Liver (tissue), 3 donors: ENCODE measurements at regions not wholly inside any gene's neighbourhood (a gene's known extent, or its start where the extent isn't known, plus 50 kb on each side); places are given as distances from the start of the nearest gene placed in this dataset.

Experiments
- ATF3 ChIP-seq: IDR thresholded peaks from 2 replicates; pipeline ENCODE4 v1.6.1; 2016; ENCODE audit warnings: antibody characterized with exemption
- CTCF ChIP-seq: fragments of 150-350 bp; IDR thresholded peaks from 2 replicates; pipeline ENCODE4 v1.5.1; 2017; ENCODE audit warnings: improper control_type of control experiment, low read depth, low read length; ENCODE audit not compliant: missing input control
- EGR1 ChIP-seq, 2 donors: IDR thresholded peaks; 2 replicates each; pipeline ENCODE4 v1.6.1; 2016 to 2018; ENCODE audit warnings: antibody characterized with exemption in 2 of 2, low read depth in 2 of 2
- FOXA1 ChIP-seq: IDR thresholded peaks from 2 replicates; pipeline ENCODE4 v1.6.1; 2016; ENCODE audit warnings: antibody characterized with exemption
- GABPA ChIP-seq, 2 donors: IDR thresholded peaks in 1 of 2; conservative IDR thresholded peaks in 1 of 2; 2 replicates each; pipeline ENCODE4 v1.6.1; 2016; ENCODE audit warnings: antibody characterized with exemption in 2 of 2, mild to moderate bottlenecking in 1 of 2, moderate library complexity in 1 of 2
- MAX ChIP-seq: IDR thresholded peaks from 2 replicates; pipeline ENCODE4 v1.6.1; 2016; ENCODE audit warnings: antibody characterized with exemption
- RAD21 ChIP-seq, 2 donors: IDR thresholded peaks; 2 replicates each; pipeline ENCODE4 v1.6.1; 2016; ENCODE audit warnings: antibody characterized with exemption in 2 of 2, mild to moderate bottlenecking in 2 of 2
- SP1 ChIP-seq: IDR thresholded peaks from 2 replicates; pipeline ENCODE4 v1.6.1; 2018; ENCODE audit warnings: antibody characterized with exemption, mild to moderate bottlenecking
- TAF1 ChIP-seq: conservative IDR thresholded peaks from 2 replicates; pipeline ENCODE4 v1.6.1; 2016; ENCODE audit warnings: antibody characterized with exemption, mild to moderate bottlenecking
- YY1 ChIP-seq: IDR thresholded peaks from 2 replicates; pipeline ENCODE4 v1.6.1; 2016; ENCODE audit warnings: antibody characterized with exemption, mild to moderate bottlenecking
- donor health status: healthy.
- donor health status: healthy.

GRCh38 chr2:104120171-104120570, 733.7 kb upstream of the POU3F3 start:
- TF ChIP-seq ATF3 (no peak), GABPA (IDR thresholded peaks at IDR 0.05 in 1 of 2, conservative IDR thresholded peaks at IDR 0.05 in 1 of 2) (no peak), CTCF (no peak), EGR1 (IDR thresholded peaks at IDR 0.05; ENCODE audit: low read depth in 2 of 2) (no peak), MAX (no peak), RAD21 (IDR thresholded peaks at IDR 0.05) (no peak), YY1 (no peak), TAF1 (no peak), SP1 (no peak), FOXA1 (no peak)
